ENCODE measurements at regions not wholly inside any gene's neighbourhood (a gene's known extent, or its start where the extent isn't known, plus 50 kb on each side); places are given as distances from the start of the nearest gene placed in this dataset.

DNA sequence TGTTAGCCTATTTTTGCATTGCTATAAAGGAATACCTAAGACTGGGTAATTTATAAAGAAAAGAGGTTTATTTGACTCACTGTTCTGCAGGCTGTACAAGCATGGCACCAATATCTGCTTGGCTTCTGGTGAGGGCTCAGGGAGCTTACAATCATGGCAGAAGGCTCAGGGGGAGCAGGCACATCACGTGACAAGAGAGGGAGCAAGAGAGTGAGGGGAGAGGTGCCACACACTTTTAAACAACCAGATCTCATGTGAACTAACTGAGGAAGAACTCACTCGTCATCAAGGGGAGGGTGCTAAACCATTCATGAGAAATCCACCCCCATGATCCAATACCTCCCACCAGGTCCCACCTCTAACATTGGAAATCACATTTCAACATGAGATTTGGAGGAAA is 73.9 kb upstream of the ADCY1 start (continued):
- TF ChIP-seq CTCF (conservative IDR thresholded peaks at IDR 0.05; ENCODE audit: low read depth in 2 of 2) (no peak), REST (IDR thresholded peaks at IDR 0.05; ENCODE audit: unreplicated experiment) (no peak), NANOG (IDR thresholded peaks at IDR 0.05; ENCODE audit: borderline replicate concordance) (no peak), CREB1 (CRISPR knock-in tag; IDR thresholded peaks at IDR 0.05; ENCODE audit: low read depth) (no peak), JUNB (IDR thresholded peaks at IDR 0.05; ENCODE audit: unreplicated experiment) (no peak)

- Histone ChIP-seq H3K27ac (ENCODE audit: low read depth) (no peak overlapping the region), H3K4me2 (peak overlapping the region; percentile 45; the same call in 1 of the 2 replicates), H3K4me3 (no peak overlapping the region), H2AFZ (no peak overlapping the region), H3K79me2 (replicated peaks; ENCODE audit: insufficient read depth) (no peaks in the 10 kb centered on the region), H3K4me1 (ENCODE audit: insufficient read depth) (peaks cover 21% of the 10 kb centered on the region), H3K9me2 (ENCODE audit: insufficient read depth) (peaks cover 7% of the 10 kb centered on the region; the same call in 1 of the 2 replicates), H3F3A (replicated peaks; ENCODE audit: low read depth) (no peaks in the 10 kb centered on the region), H4K20me1 (replicated peaks; ENCODE audit: insufficient read depth) (no peaks in the 10 kb centered on the region), H3K36me3 (ENCODE audit: insufficient read depth) (peaks cover 3% of the 10 kb centered on the region; the same call in 1 of the 2 replicates), H3K27me3 (ENCODE audit: insufficient read depth) (no peaks in the 10 kb centered on the region)
- H3K27ac Mint-ChIP-seq, result no peak overlapping the region
- H3K4me3 Mint-ChIP-seq, result no peak overlapping the region
- H3K9me3 Mint-ChIP-seq, result peaks cover 35% of the 10 kb centered on the region
- H3K36me3 Mint-ChIP-seq (ENCODE audit: low read depth), result peaks cover 25% of the 10 kb centered on the region
- no peak for ATAC-seq
- no peak for DNase-seq (ENCODE audit: low spot score)
- H3K4me1 Mint-ChIP-seq, result peaks cover 22% of the 10 kb centered on the region
- H3K27me3 Mint-ChIP-seq (ENCODE audit: insufficient read depth, low read depth, poor library complexity), result peaks cover 7% of the 10 kb centered on the region
- no peak for TF ChIP-seq EZH2phosphoT487 (IDR thresholded peaks at IDR 0.05; ENCODE audit: unreplicated experiment)
- TF ChIP-seq, protein P1, sequence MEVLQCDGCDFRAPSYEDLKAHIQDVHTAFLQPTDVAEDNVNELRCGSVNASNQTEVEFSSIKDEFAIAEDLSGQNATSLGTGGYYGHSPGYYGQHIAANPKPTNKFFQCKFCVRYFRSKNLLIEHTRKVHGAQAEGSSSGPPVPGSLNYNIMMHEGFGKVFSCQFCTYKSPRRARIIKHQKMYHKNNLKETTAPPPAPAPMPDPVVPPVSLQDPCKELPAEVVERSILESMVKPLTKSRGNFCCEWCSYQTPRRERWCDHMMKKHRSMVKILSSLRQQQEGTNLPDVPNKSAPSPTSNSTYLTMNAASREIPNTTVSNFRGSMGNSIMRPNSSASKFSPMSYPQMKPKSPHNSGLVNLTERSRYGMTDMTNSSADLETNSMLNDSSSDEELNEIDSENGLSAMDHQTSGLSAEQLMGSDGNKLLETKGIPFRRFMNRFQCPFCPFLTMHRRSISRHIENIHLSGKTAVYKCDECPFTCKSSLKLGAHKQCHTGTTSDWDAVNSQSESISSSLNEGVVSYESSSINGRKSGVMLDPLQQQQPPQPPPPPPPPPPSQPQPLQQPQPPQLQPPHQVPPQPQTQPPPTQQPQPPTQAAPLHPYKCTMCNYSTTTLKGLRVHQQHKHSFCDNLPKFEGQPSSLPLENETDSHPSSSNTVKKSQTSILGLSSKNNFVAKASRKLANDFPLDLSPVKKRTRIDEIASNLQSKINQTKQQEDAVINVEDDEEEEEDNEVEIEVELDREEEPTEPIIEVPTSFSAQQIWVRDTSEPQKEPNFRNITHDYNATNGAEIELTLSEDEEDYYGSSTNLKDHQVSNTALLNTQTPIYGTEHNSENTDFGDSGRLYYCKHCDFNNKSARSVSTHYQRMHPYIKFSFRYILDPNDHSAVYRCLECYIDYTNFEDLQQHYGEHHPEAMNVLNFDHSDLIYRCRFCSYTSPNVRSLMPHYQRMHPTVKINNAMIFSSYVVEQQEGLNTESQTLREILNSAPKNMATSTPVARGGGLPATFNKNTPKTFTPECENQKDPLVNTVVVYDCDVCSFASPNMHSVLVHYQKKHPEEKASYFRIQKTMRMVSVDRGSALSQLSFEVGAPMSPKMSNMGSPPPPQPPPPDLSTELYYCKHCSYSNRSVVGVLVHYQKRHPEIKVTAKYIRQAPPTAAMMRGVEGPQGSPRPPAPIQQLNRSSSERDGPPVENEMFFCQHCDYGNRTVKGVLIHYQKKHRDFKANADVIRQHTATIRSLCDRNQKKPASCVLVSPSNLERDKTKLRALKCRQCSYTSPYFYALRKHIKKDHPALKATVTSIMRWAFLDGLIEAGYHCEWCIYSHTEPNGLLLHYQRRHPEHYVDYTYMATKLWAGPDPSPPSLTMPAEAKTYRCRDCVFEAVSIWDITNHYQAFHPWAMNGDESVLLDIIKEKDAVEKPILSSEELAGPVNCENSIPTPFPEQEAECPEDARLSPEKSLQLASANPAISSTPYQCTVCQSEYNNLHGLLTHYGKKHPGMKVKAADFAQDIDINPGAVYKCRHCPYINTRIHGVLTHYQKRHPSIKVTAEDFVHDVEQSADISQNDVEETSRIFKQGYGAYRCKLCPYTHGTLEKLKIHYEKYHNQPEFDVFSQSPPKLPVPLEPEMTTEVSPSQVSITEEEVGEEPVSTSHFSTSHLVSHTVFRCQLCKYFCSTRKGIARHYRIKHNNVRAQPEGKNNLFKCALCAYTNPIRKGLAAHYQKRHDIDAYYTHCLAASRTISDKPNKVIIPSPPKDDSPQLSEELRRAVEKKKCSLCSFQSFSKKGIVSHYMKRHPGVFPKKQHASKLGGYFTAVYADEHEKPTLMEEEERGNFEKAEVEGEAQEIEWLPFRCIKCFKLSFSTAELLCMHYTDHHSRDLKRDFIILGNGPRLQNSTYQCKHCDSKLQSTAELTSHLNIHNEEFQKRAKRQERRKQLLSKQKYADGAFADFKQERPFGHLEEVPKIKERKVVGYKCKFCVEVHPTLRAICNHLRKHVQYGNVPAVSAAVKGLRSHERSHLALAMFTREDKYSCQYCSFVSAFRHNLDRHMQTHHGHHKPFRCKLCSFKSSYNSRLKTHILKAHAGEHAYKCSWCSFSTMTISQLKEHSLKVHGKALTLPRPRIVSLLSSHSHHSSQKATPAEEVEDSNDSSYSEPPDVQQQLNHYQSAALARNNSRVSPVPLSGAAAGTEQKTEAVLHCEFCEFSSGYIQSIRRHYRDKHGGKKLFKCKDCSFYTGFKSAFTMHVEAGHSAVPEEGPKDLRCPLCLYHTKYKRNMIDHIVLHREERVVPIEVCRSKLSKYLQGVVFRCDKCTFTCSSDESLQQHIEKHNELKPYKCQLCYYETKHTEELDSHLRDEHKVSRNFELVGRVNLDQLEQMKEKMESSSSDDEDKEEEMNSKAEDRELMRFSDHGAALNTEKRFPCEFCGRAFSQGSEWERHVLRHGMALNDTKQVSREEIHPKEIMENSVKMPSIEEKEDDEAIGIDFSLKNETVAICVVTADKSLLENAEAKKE (CRISPR knock-in tag; IDR thresholded peaks at IDR 0.05), result no peak
These were observed 72.4 kb upstream of the ADCY1 start for GRCh38 chr7:45501791-45502190.

All from GM23338 (cell line).